PC-3 (cell line): ENCODE measurements at regions not wholly inside any gene's neighbourhood (a gene's known extent, or its start where the extent isn't known, plus 50 kb on each side); places are given as distances from the start of the nearest gene placed in this dataset.

Experiments used
- ATAC-seq: fragments of 200-7000 bp; cut with Tn5 transposase; 2 replicates; pipeline ENCODE4 v1.9.1; 2020; ENCODE audit warnings: mild to moderate bottlenecking, moderate library complexity
- BruUV-seq: library from RNA; stranded (reverse); fragments of 400-500 nt; replicated peaks from 2 replicates; lab custom pipeline; 2021; lab: Mats Ljungman, UMichigan
- CTCF ChIA-PET: fragments of 300-600 bp; sonication (Branson Sonifier 250); formaldehyde crosslinking; loops from one replicate; lab custom pipeline; 2022; ENCODE audit warnings: antibody characterized with exemption; lab: Charles Lee
- POLR2A ChIA-PET: fragments of 300-600 bp; sonication (Branson Sonifier 250); formaldehyde crosslinking; loops from one replicate; lab custom pipeline; 2022; ENCODE audit warnings: antibody characterized with exemption; ENCODE audit not compliant: unreplicated experiment; lab: Charles Lee
- DNase-seq: peaks from one replicate; pipeline ENCODE4 v3.0.0-alpha.2; 2015
- H2AFZ ChIP-seq: fragments of 300-600 bp; sonication (generic); 2 replicates; pipeline ENCODE4 v1.6.0; 2016; ENCODE audit warnings: antibody characterized with exemption, low read length
- H3F3A ChIP-seq: fragments of 300-600 bp; sonication (generic); one replicate; pipeline ENCODE4 v1.6.0; 2017; ENCODE audit warnings: antibody characterized with exemption, low read length, control low read depth, mild to moderate bottlenecking; ENCODE audit not compliant: unreplicated experiment
- H3K27ac ChIP-seq: fragments of 300-600 bp; sonication (generic); 2 replicates; pipeline ENCODE4 v1.5.1; 2016; ENCODE audit warnings: mild to moderate bottlenecking, low read length
- H3K27me3 ChIP-seq: fragments of 300-600 bp; sonication (generic); 2 replicates; pipeline ENCODE4 v1.6.1; 2016; ENCODE audit warnings: low read length, mixed read lengths
- H3K36me3 ChIP-seq: fragments of 300-600 bp; sonication (generic); 2 replicates; pipeline ENCODE4 v1.6.1; 2016; ENCODE audit warnings: low read depth, mixed run types, low read length, mixed read lengths
- H3K4me1 ChIP-seq: fragments of 300-600 bp; sonication (generic); 2 replicates; pipeline ENCODE4 v1.5.1; 2016; ENCODE audit warnings: low read length; ENCODE audit not compliant: insufficient read depth
- H3K4me2 ChIP-seq: fragments of 300-600 bp; sonication (generic); 2 replicates; pipeline ENCODE4 v1.6.0; 2016; ENCODE audit warnings: low read length
- H3K4me3 ChIP-seq: fragments of 300-600 bp; sonication (generic); 2 replicates; pipeline ENCODE4 v1.5.1; 2016; ENCODE audit warnings: mild to moderate bottlenecking, low read length, mixed read lengths
- H3K79me2 ChIP-seq: fragments of 300-600 bp; sonication (generic); 2 replicates; pipeline ENCODE4 v1.6.1; 2017; ENCODE audit warnings: low read length, mixed read lengths
- H3K9ac ChIP-seq: fragments of 300-600 bp; sonication (generic); 2 replicates; pipeline ENCODE4 v1.6.0; 2016; ENCODE audit warnings: mild to moderate bottlenecking, low read length
- H3K9me2 ChIP-seq: fragments of 300-600 bp; sonication (generic); replicated peaks from 2 replicates; pipeline ENCODE4 v1.6.1; 2016; ENCODE audit warnings: mixed run types, low read length, mixed read lengths
- H3K9me3 ChIP-seq: fragments of 300-600 bp; sonication (generic); 2 replicates; pipeline ENCODE4 v1.6.1; 2016; ENCODE audit warnings: low read length, mixed read lengths
- H4K20me1 ChIP-seq: fragments of 300-600 bp; sonication (generic); 2 replicates; pipeline ENCODE4 v1.6.1; 2016; ENCODE audit warnings: low read length, mixed read lengths
- EZH2 ChIP-seq: fragments of 300-600 bp; sonication (generic); IDR thresholded peaks from one replicate; pipeline ENCODE4 v1.6.1; 2017; ENCODE audit warnings: antibody characterized with exemption, mild to moderate bottlenecking, low read length; ENCODE audit not compliant: unreplicated experiment
- EZH2phosphoT487 ChIP-seq: fragments of 300-600 bp; sonication (generic); IDR thresholded peaks from 2 replicates; pipeline ENCODE4 v1.6.1; 2018; ENCODE audit warnings: mild to moderate bottlenecking, antibody characterized with exemption, low read length, borderline replicate concordance
- intact Hi-C: fragments of 100-400 bp; cut with micrococcal nuclease; formaldehyde crosslinking; loops from 2 replicates; pipeline ENCODE4 v1.9.0; 2023
- TF ChIP-seq, protein P1 (sequence below): fragments of 300-600 bp; sonication (generic); conservative IDR thresholded peaks from 2 replicates; pipeline ENCODE4 v1.5.1; 2017; ENCODE audit warnings: antibody characterized with exemption, low read depth, mild to moderate bottlenecking, low read length

DNA sequence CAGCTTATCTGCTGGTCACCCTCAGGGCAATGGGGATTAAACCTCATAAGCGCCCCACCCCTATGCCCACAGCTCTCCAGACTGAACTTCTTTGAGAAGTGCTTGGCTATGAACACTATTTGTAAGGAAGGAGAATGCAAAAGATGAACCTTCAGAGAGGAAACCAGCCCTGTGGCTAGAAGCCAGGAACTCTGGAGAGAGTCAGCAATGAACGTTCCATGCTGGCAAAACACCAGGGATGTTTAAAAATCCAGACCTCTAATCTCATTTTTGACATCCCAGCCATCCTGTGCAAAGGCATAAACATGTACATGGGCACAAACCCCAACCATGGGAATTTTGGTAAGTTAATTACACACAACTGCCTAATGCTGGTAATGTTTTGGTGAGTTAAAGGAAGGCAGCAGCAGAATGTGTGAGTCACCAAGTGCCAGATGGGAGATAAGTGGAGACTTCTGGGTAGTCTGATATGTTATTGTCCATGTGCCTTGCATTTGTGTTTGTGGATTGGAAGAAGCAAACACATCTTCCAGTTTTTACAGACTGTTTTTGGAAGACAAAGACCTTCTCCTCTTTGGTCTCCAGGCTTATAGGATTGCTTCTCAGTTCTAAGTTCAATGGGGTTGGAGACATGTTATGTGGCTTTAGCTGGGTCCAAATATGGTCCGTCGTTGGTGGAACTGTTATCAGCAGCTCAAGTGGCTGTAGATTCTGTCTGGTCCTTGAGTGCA, 174.1 kb upstream of the ETV3 start:
- POLR2A ChIA-PET = no interaction called here
- no peaks in the 10 kb centered on the region for H3K36me3 ChIP-seq
- peaks cover 21% of the 10 kb centered on the region for H3K27me3 ChIP-seq
- no peaks in the 10 kb centered on the region for H3F3A ChIP-seq
- no peaks in the 10 kb centered on the region for H3K4me1 ChIP-seq
- TF ChIP-seq EZH2 = no peak
- TF ChIP-seq EZH2phosphoT487 = no peak
- TF ChIP-seq, protein P1, sequence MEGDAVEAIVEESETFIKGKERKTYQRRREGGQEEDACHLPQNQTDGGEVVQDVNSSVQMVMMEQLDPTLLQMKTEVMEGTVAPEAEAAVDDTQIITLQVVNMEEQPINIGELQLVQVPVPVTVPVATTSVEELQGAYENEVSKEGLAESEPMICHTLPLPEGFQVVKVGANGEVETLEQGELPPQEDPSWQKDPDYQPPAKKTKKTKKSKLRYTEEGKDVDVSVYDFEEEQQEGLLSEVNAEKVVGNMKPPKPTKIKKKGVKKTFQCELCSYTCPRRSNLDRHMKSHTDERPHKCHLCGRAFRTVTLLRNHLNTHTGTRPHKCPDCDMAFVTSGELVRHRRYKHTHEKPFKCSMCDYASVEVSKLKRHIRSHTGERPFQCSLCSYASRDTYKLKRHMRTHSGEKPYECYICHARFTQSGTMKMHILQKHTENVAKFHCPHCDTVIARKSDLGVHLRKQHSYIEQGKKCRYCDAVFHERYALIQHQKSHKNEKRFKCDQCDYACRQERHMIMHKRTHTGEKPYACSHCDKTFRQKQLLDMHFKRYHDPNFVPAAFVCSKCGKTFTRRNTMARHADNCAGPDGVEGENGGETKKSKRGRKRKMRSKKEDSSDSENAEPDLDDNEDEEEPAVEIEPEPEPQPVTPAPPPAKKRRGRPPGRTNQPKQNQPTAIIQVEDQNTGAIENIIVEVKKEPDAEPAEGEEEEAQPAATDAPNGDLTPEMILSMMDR = no peak
- H3K4me3 ChIP-seq = no peak overlapping the region
- no peaks in the 10 kb centered on the region for H3K9me3 ChIP-seq
- no peak for DNase-seq
- H3K9me2 ChIP-seq = no peaks in the 10 kb centered on the region
- intact Hi-C loops = no loop called here
- no TSS peak for BruUV-seq
- H3K79me2 ChIP-seq = no peaks in the 10 kb centered on the region
- H3K9ac ChIP-seq = no peak overlapping the region
- no peak overlapping the region for H2AFZ ChIP-seq
- H3K4me2 ChIP-seq = no peak overlapping the region
- ATAC-seq = no peak
- H3K27ac ChIP-seq = no peak overlapping the region
- CTCF ChIA-PET = no interaction called here
- H4K20me1 ChIP-seq = no peaks in the 10 kb centered on the region

DNA sequence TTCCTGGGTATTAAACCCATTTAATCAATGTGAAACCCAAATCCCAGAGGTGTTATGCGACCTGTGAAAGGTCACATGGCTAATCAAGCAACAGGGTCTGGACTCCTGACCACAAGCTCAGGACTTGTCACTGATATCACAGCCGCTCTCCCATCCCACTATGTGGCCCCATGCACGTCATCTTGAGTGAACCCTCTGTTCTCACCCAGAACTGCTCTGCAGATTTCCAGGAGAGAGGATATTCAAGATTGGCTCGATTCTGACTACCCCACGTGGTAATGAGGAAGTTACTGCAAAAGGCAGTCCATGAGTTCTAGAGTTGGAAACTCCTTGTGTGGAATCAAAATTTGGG, 173.5 kb upstream of the ETV3 start:
- no peaks in the 10 kb centered on the region for H3K9me3 ChIP-seq
- ChIA-PET CTCF (interaction anchor here (0.8 kb wide), 1 partner anchor 89 kb away, joined by 6 read pairs; no protein-coding TSS in a partner anchor), POLR2A (no interaction called here)
- no peaks in the 10 kb centered on the region for H3K36me3 ChIP-seq
- H3K4me1 ChIP-seq = no peaks in the 10 kb centered on the region
- H3K79me2 ChIP-seq = no peaks in the 10 kb centered on the region
- intact Hi-C loops = no loop called here
- TF ChIP-seq, protein P1 = no peak
- TF ChIP-seq EZH2 (no peak), EZH2phosphoT487 (no peak)
- BruUV-seq = no TSS peak
- no peak overlapping the region for H3K4me3 ChIP-seq
- no peak overlapping the region for H3K27ac ChIP-seq
- H3K27me3 ChIP-seq = peaks cover 21% of the 10 kb centered on the region
- DNase-seq (no peak), ATAC-seq (no peak)
- H3K9ac ChIP-seq = no peak overlapping the region
- H3K4me2 ChIP-seq = no peak overlapping the region
- no peak overlapping the region for H2AFZ ChIP-seq
- no peaks in the 10 kb centered on the region for H4K20me1 ChIP-seq
- H3K9me2 ChIP-seq = no peaks in the 10 kb centered on the region
- no peaks in the 10 kb centered on the region for H3F3A ChIP-seq
